ENCODE measurements at regions not wholly inside any gene's neighbourhood (a gene's known extent, or its start where the extent isn't known, plus 50 kb on each side); places are given as distances from the start of the nearest gene placed in this dataset.
"Not testable (repeated sequence)": the region's sequence is repeated elsewhere in the genome, so short reads cannot be mapped to it uniquely, and the experiment has no call there.

GRCh38 chr12:17007442-17008040, 401.6 kb upstream of the LMO3 start:
- not testable (repeated sequence) for TF ChIP-seq CTCF (conservative IDR thresholded peaks at IDR 0.05; ENCODE audit: low read length); EZH2phosphoT487 (IDR thresholded peaks at IDR 0.05; ENCODE audit: borderline replicate concordance, low read depth, low read length)
